Sigmoid colon (tissue), 6 donors: ENCODE measurements at regions not wholly inside any gene's neighbourhood (a gene's known extent, or its start where the extent isn't known, plus 50 kb on each side); places are given as distances from the start of the nearest gene placed in this dataset.

ENCODE experiments used
- DNase-seq: peaks from one replicate; pipeline ENCODE4 v3.0.0-alpha.2; 2019
- H3K27ac ChIP-seq, 4 donors: fragments of 200-600 bp; sonication (generic); one replicate each; pipeline ENCODE4 v1.5.1; 2016 to 2019; ENCODE audit warnings: mild to moderate bottlenecking in 1 of 4
- H3K27me3 ChIP-seq, 3 donors: fragments of 200-600 bp; sonication (generic); one replicate each; pipeline ENCODE4 v1.5.1; 2019; ENCODE audit warnings: mild to moderate bottlenecking in 1 of 3
- H3K36me3 ChIP-seq, 4 donors: fragments of 200-600 bp; sonication (generic); one replicate each; pipeline ENCODE4 v1.5.1; 2016 to 2019
- H3K4me1 ChIP-seq, 4 donors: fragments of 200-600 bp; sonication (generic); one replicate each; pipeline ENCODE4 v1.5.1; 2017 to 2019
- H3K4me3 ChIP-seq, 4 donors: fragments of 200-600 bp; sonication (generic); one replicate each; pipeline ENCODE4 v1.5.1; 2017 to 2019; ENCODE audit warnings: mild to moderate bottlenecking in 2 of 4, moderate library complexity in 1 of 4
- H3K9me3 ChIP-seq, 4 donors: fragments of 200-600 bp in 3 of 4; sonication (generic) in 3 of 4; one replicate each; pipeline versions ENCODE4 v1.5.1 to v1.6.1; 2013 to 2019
- EP300 ChIP-seq, 4 donors: sonication (generic); formaldehyde crosslinking; IDR thresholded peaks; one replicate each; pipeline ENCODE4 v1.6.1; 2017; ENCODE audit warnings: antibody characterized with exemption in 4 of 4
- POLR2A ChIP-seq, 2 donors: fragments of 450-650 bp; IDR thresholded peaks; one replicate each; pipeline ENCODE4 v1.6.1; 2016; ENCODE audit warnings: antibody characterized with exemption in 2 of 2, mild to moderate bottlenecking in 2 of 2, moderate library complexity in 2 of 2
- POLR2AphosphoS5 ChIP-seq, 4 donors: sonication (generic); formaldehyde crosslinking; IDR thresholded peaks; one replicate each; pipeline ENCODE4 v1.6.1; 2017; ENCODE audit warnings: antibody characterized with exemption in 4 of 4
- WGBS, 2 donors: extraction: QIAGEN DNeasy Blood & Tissue Kit; methylation state at CpG; one replicate each; pipeline ENCODE4 v1.1.7; 2013; 5-methylcytosine and 5-hydroxymethylcytosine counted together
- intact Hi-C: fragments of 100-400 bp; cut with DNase I; formaldehyde crosslinking; loops from one replicate; pipeline ENCODE4 v1.15.1; 2023
- TF ChIP-seq, protein P1 (sequence below), 4 experiments: fragments of 450-650 bp in 3 of 4; fragments of 200-600 bp in 1 of 4; IDR thresholded peaks; one replicate each; pipeline ENCODE4 v1.5.1; 2016 to 2019; ENCODE audit warnings: antibody characterized with exemption in 4 of 4, mild to moderate bottlenecking in 3 of 4, moderate library complexity in 2 of 4
- donor health status: healthy with polysubstance abuse.
- donor health status: healthy.

DNA sequence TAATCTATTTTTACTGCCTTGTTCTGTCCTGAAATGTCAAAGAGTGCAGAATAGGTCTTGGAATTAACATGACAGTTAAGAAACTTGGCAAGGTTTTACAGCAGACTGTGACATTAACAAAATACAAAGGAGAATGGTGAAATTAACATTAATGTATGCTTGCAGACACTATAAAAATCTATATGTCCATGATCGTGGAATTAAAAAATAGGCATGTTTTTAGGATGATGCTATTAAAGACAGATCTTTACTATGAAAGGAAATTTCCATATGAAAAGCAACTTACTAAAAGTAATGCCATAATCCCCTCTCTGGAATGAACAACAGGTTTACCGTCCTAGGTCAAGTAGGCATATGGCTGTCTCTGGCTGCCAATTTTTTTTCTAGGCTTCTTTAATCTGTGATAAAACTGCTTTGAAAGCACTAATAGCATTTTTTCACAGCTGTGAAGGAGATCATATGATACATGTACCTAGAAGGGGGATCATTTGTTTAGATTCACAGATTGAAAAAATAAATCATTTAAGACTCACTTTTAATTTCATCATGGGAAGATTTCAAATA is 291.5 kb downstream of the ZNF536 start:
- intact Hi-C loops: no loop called here
- Histone ChIP-seq H3K4me1 (peaks cover 0 to 8% (median 0%) of the 10 kb centered on the region in 4 donors), H3K36me3 (no peaks in the 10 kb centered on the region), H3K4me3 (no peak overlapping the region), H3K27ac (peak overlapping the region in 3 of 4 donors; percentile 17 to 40 (median 23)), H3K9me3 (no peaks in the 10 kb centered on the region), H3K27me3 (peaks cover 0 to 13% (median 11%) of the 10 kb centered on the region in 3 donors)
- DNase-seq: no peak
- TF ChIP-seq EP300 (IDR thresholded peaks at IDR 0.05) (no peak), POLR2A (IDR thresholded peaks at IDR 0.05) (no peak), POLR2AphosphoS5 (IDR thresholded peaks at IDR 0.05) (no peak)
- TF ChIP-seq, protein P1, sequence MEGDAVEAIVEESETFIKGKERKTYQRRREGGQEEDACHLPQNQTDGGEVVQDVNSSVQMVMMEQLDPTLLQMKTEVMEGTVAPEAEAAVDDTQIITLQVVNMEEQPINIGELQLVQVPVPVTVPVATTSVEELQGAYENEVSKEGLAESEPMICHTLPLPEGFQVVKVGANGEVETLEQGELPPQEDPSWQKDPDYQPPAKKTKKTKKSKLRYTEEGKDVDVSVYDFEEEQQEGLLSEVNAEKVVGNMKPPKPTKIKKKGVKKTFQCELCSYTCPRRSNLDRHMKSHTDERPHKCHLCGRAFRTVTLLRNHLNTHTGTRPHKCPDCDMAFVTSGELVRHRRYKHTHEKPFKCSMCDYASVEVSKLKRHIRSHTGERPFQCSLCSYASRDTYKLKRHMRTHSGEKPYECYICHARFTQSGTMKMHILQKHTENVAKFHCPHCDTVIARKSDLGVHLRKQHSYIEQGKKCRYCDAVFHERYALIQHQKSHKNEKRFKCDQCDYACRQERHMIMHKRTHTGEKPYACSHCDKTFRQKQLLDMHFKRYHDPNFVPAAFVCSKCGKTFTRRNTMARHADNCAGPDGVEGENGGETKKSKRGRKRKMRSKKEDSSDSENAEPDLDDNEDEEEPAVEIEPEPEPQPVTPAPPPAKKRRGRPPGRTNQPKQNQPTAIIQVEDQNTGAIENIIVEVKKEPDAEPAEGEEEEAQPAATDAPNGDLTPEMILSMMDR (IDR thresholded peaks at IDR 0.05): no peak
- 39 to 67% methylated on average over 2 of the region's 2 CpGs for WGBS, 2 donors

DNA sequence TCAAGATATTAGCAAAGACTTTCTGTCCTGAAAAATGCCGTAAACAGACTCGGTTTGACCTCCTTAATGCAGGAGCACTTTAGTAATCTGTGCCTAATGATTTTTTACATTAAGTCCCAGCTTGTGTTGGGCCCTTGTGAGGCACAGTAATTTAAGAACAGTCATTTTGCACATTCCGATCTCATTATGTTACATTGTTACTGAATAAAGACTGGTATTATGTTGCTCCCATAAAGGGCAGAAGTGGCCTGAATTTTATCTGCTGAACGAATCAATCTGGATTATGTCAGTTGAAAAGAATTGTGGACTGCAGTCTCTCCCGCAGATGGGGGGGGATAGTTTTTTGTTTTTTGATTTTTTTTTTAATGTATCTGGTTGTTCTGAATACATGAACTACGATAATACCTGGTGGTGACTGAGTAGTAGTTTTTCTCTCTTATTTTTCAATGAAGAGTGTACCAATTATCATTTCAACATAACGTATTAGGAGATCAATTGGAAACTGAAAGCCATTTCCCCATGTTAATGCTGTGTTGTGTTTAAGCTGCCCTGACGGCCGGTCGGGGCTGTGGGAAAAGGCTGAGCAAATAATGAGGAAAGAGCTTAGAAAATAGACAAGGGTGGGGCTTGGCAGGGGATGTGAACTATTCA is 290.2 kb downstream of the ZNF536 start:
- Histone ChIP-seq H3K27ac (peak overlapping the region in 2 of 4 donors; percentile 23 to 37), H3K9me3 (no peaks in the 10 kb centered on the region), H3K27me3 (peaks cover 0 to 8% (median 4%) of the 10 kb centered on the region in 3 donors), H3K4me3 (no peak overlapping the region), H3K36me3 (no peaks in the 10 kb centered on the region), H3K4me1 (peaks cover 0 to 8% (median 0%) of the 10 kb centered on the region in 4 donors)
- no peak for DNase-seq
- 36 to 46% methylated on average over 10 of the region's 10 CpGs for WGBS, 2 donors
- intact Hi-C loops: no loop called here
- TF ChIP-seq POLR2AphosphoS5 (IDR thresholded peaks at IDR 0.05): peak in 1 of 4 donors; percentile 8
- TF ChIP-seq, protein P1 (IDR thresholded peaks at IDR 0.05): no peak
- no peak for TF ChIP-seq EP300 (IDR thresholded peaks at IDR 0.05)

DNA sequence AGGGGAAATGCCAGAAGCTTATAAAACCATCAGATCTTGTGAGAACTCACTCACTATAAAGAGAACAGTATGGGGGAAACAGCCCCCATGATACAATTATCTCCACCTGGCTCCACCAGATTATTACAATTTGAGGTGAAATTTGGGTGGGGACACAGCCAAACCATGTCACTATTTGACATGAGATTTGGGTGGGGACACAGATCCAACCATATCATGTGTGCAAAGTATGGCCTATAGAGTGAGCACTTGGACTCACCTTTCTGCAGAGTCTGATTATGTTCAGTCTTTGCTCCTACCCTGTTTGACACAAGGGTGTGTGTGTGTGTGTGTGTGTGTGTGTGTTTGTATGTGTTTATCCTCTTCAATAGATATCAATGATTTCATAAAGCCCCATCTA is 287.5 kb downstream of the ZNF536 start:
- no peak overlapping the region for H3K27ac ChIP-seq
- H3K4me3 ChIP-seq: no peak overlapping the region
- H3K36me3 ChIP-seq: no peaks in the 10 kb centered on the region
- peaks cover 0 to 8% (median 0%) of the 10 kb centered on the region in 4 donors for H3K4me1 ChIP-seq
- DNase-seq: no peak
- H3K9me3 ChIP-seq: no peaks in the 10 kb centered on the region
- TF ChIP-seq, protein P1 (IDR thresholded peaks at IDR 0.05): no peak
- TF ChIP-seq EP300 (IDR thresholded peaks at IDR 0.05) (no peak), POLR2A (IDR thresholded peaks at IDR 0.05) (no peak), POLR2AphosphoS5 (IDR thresholded peaks at IDR 0.05) (no peak)
- intact Hi-C loops: loop anchor here (10.0 kb wide), 1 partner anchor 925 kb away; no protein-coding TSS in a partner anchor
- H3K27me3 ChIP-seq: peaks cover 0 to 4% (median 0%) of the 10 kb centered on the region in 3 donors

DNA sequence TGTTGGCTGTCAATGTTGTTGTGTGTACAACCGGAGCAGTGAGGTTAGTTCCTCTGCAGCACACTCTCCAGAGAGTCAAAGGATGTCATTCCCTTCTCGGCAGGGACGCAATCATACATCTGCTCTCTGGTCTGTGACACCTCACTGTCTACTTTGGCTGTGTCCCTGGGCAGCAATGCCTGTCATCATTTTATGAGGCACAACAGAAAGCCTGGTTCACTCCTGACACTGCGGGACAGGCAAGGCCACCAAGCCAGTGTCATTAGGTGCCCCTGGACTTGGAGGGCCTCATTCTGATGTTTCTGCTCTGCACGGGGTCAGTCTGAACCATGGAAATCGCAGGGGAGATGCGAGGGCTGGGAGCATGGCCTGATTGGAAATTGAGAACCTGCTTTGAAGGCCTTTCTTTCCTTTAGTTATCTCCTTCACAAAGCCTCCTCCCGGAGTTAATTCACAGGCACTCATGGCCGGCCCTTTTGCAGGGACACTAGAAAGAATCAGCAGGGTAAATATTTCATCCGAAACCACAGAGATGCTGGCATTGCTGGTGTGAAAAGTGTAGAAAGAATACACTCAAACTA is 284.4 kb downstream of the ZNF536 start:
- H3K4me3 ChIP-seq: no peak overlapping the region
- 81 to 84% methylated on average over 10 of the region's 10 CpGs for WGBS, 2 donors
- H3K9me3 ChIP-seq: no peaks in the 10 kb centered on the region
- H3K36me3 ChIP-seq: no peaks in the 10 kb centered on the region
- no peak for DNase-seq
- no peak for TF ChIP-seq POLR2A (IDR thresholded peaks at IDR 0.05)
- TF ChIP-seq, protein P1 (IDR thresholded peaks at IDR 0.05): no peak
- no peak for TF ChIP-seq EP300 (IDR thresholded peaks at IDR 0.05)
- TF ChIP-seq POLR2AphosphoS5 (IDR thresholded peaks at IDR 0.05): no peak
- peaks cover 0 to 30% (median 0%) of the 10 kb centered on the region in 3 donors for H3K27me3 ChIP-seq
- intact Hi-C loops: loop anchor here (10.0 kb wide), 1 partner anchor 922 kb away; no protein-coding TSS in a partner anchor
- no peak overlapping the region for H3K27ac ChIP-seq
- H3K4me1 ChIP-seq: no peaks in the 10 kb centered on the region
